SK-N-SH (cell line): ENCODE measurements at regions not wholly inside any gene's neighbourhood (a gene's known extent, or its start where the extent isn't known, plus 50 kb on each side); places are given as distances from the start of the nearest gene placed in this dataset.

Experiments
- CTCF ChIA-PET: fragments of 300-600, 350-600 bp; formaldehyde crosslinking; extraction: SDS; loops from one replicate; lab custom pipeline; 2021; lab: Yijun Ruan, JAX
- POLR2A ChIA-PET: fragments of 350-600 bp; sonication (Branson Sonifier 250); formaldehyde crosslinking; extraction: SDS; loops from one replicate; lab custom pipeline; 2020; ENCODE audit warnings: antibody characterized with exemption, inconsistent platforms; lab: Yijun Ruan, JAX
- DNase-seq: peaks from one replicate; pipeline ENCODE4 v3.0.0; 2012
- H2AFZ ChIP-seq: fragments of 200-600 bp; sonication (generic); 2 replicates; pipeline ENCODE4 v1.8.1; 2016; ENCODE audit warnings: antibody characterized with exemption, mild to moderate bottlenecking, low read depth
- H3F3A ChIP-seq: fragments of 200-600 bp; sonication (generic); replicated peaks from 2 replicates; pipeline ENCODE3; 2016; ENCODE audit warnings: antibody characterized with exemption, mild to moderate bottlenecking; ENCODE audit not compliant: insufficient read depth
- H3K27ac ChIP-seq, 2 experiments: fragments of 200-500 bp in 1 of 2; fragments of 200-600 bp in 1 of 2; sonication (Bioruptor generic) in 1 of 2; sonication (generic), shearing (Covaris generic) in 1 of 2; 2 replicates each; pipeline versions ENCODE4 v1.5.1 to v1.6.1; 2014 to 2016; ENCODE audit warnings: low read depth in 2 of 2, inconsistent platforms in 1 of 2, low read length in 1 of 2, mild to moderate bottlenecking in 1 of 2, mixed read lengths in 1 of 2
- H3K27me3 ChIP-seq: fragments of 200-600 bp; sonication (generic), shearing (Covaris generic); 2 replicates; pipeline ENCODE4 v1.6.1; 2016; ENCODE audit warnings: mixed run types; ENCODE audit not compliant: insufficient read depth
- H3K36me3 ChIP-seq, 2 experiments: fragments of 200-500 bp in 1 of 2; fragments of 200-600 bp in 1 of 2; sonication (Bioruptor generic) in 1 of 2; sonication (generic) in 1 of 2; replicated peaks in 1 of 2; 2 replicates each; pipeline versions ENCODE3 to v1.5.1; 2014 to 2016; ENCODE audit warnings: low read length in 1 of 2, mild to moderate bottlenecking in 1 of 2; ENCODE audit not compliant: insufficient read depth in 2 of 2, control insufficient read depth in 1 of 2
- H3K4me1 ChIP-seq, 2 experiments: fragments of 200-500 bp in 1 of 2; fragments of 200-600 bp in 1 of 2; sonication (Bioruptor generic) in 1 of 2; sonication (generic), shearing (Covaris generic) in 1 of 2; 2 replicates each; pipeline versions ENCODE4 v1.5.1 to v1.6.1; 2014 to 2016; ENCODE audit warnings: low read depth in 1 of 2, low read length in 1 of 2, mixed run types in 1 of 2; ENCODE audit not compliant: insufficient read depth in 2 of 2, control insufficient read depth in 1 of 2
- H3K4me2 ChIP-seq: fragments of 200-600 bp; sonication (generic), shearing (Covaris generic); 2 replicates; pipeline ENCODE4 v1.6.1; 2017; ENCODE audit warnings: mixed run types
- H3K4me3 ChIP-seq, 2 experiments: fragments of 200-500 bp in 1 of 2; fragments of 200-600 bp in 1 of 2; sonication (Bioruptor generic) in 1 of 2; sonication (generic), shearing (Covaris generic) in 1 of 2; 2 replicates each; pipeline versions ENCODE4 v1.5.1 to v1.8.1; 2014 to 2016; ENCODE audit warnings: low read depth in 2 of 2, inconsistent platforms in 1 of 2, low read length in 1 of 2, mild to moderate bottlenecking in 1 of 2, mixed read lengths in 1 of 2, moderate library complexity in 1 of 2
- H3K79me2 ChIP-seq: fragments of 200-600 bp; sonication (generic); 2 replicates; pipeline ENCODE4 v1.8.1; 2017; ENCODE audit warnings: mild to moderate bottlenecking; ENCODE audit not compliant: insufficient read depth
- H3K9ac ChIP-seq: fragments of 200-600 bp; sonication (generic); 2 replicates; pipeline ENCODE4 v1.6.1; 2017; ENCODE audit warnings: mixed run types
- H3K9me2 ChIP-seq: fragments of 200-600 bp; sonication (generic); 2 replicates; pipeline ENCODE4 v1.6.1; 2017; ENCODE audit warnings: mixed run types
- H3K9me3 ChIP-seq: fragments of 200-600 bp; sonication (generic); 2 replicates; pipeline ENCODE4 v1.6.1; 2017; ENCODE audit warnings: mixed run types, mild to moderate bottlenecking, moderate library complexity
- H4K20me1 ChIP-seq: fragments of 200-600 bp; sonication (generic); 2 replicates; pipeline ENCODE4 v1.6.1; 2017; ENCODE audit warnings: mild to moderate bottlenecking, mixed run types; ENCODE audit not compliant: insufficient read depth
- CHD2 ChIP-seq: fragments of 150-350 bp; IDR thresholded peaks from 2 replicates; pipeline ENCODE4 v1.6.1; 2018; ENCODE audit warnings: low read length; ENCODE audit not compliant: partially characterized antibody
- ELF1 ChIP-seq: IDR thresholded peaks from 2 replicates; pipeline ENCODE4 v1.4.0; 2012
- FOSL2 ChIP-seq: IDR thresholded peaks from 2 replicates; pipeline ENCODE4 v1.4.0; 2012; ENCODE audit warnings: low read depth, mild to moderate bottlenecking, moderate library complexity, borderline replicate concordance
- FOXJ3 ChIP-seq: sonication (generic); formaldehyde crosslinking; IDR thresholded peaks from 2 replicates; pipeline ENCODE4 v1.5.1; 2020; ENCODE audit warnings: mild to moderate bottlenecking, missing genetic modification reagents
- GABPA ChIP-seq: IDR thresholded peaks from 2 replicates; pipeline ENCODE4 v1.4.0; 2012; ENCODE audit warnings: low read depth, mild to moderate bottlenecking
- MEF2A ChIP-seq: IDR thresholded peaks from 2 replicates; pipeline ENCODE4 v1.4.0; 2012; ENCODE audit warnings: low read depth, borderline replicate concordance
- MXI1 ChIP-seq: IDR thresholded peaks from 2 replicates; pipeline ENCODE4 v1.6.1; 2012; ENCODE audit warnings: mild to moderate bottlenecking, low read depth, low read length, improper control_type of control experiment
- NFIC ChIP-seq: IDR thresholded peaks from 2 replicates; pipeline ENCODE4 v1.4.0; 2012; ENCODE audit warnings: borderline replicate concordance
- NRF1 ChIP-seq: IDR thresholded peaks from 2 replicates; pipeline ENCODE4 v1.6.1; 2012; ENCODE audit warnings: low read depth, mild to moderate bottlenecking, low read length
- POLR2AphosphoS5 ChIP-seq: IDR thresholded peaks from 2 replicates; pipeline ENCODE4 v1.6.1; 2012; ENCODE audit warnings: low read depth, low read length
- RAD21 ChIP-seq: IDR thresholded peaks from 2 replicates; pipeline ENCODE4 v1.6.1; 2012; ENCODE audit warnings: mild to moderate bottlenecking, low read length
- RCOR1 ChIP-seq: fragments of 150-350 bp; IDR thresholded peaks from 2 replicates; pipeline ENCODE4 v1.6.1; 2017; ENCODE audit warnings: antibody characterized with exemption, low read length
- RFX5 ChIP-seq: IDR thresholded peaks from 2 replicates; pipeline ENCODE4 v1.6.1; 2012; ENCODE audit warnings: mild to moderate bottlenecking, improper control_type of control experiment, low read length
- RXRA ChIP-seq: IDR thresholded peaks from 2 replicates; pipeline ENCODE4 v1.4.0; 2012; ENCODE audit warnings: low read depth, mild to moderate bottlenecking, borderline replicate concordance
- SIN3A ChIP-seq: IDR thresholded peaks from 2 replicates; pipeline ENCODE4 v1.6.1; 2012; ENCODE audit warnings: low read depth, mild to moderate bottlenecking, low read length, moderate library complexity, borderline replicate concordance
- SMC3 ChIP-seq: IDR thresholded peaks from 2 replicates; pipeline ENCODE4 v1.6.1; 2012; ENCODE audit warnings: low read depth, low read length, improper control_type of control experiment
- TCF12 ChIP-seq: IDR thresholded peaks from 2 replicates; pipeline ENCODE4 v1.4.0; 2012
- TEAD4 ChIP-seq: IDR thresholded peaks from 2 replicates; pipeline ENCODE4 v1.4.0; 2012; ENCODE audit warnings: mild to moderate bottlenecking, borderline replicate concordance; ENCODE audit not compliant: insufficient read depth
- USF2 ChIP-seq: fragments of 150-350 bp; IDR thresholded peaks from 2 replicates; pipeline ENCODE4 v1.6.1; 2017; ENCODE audit warnings: antibody characterized with exemption, low read length, low read depth, borderline replicate concordance
- YY1 ChIP-seq: IDR thresholded peaks from 2 replicates; pipeline ENCODE4 v1.4.0; 2012; ENCODE audit warnings: low read depth, mild to moderate bottlenecking
- ZBTB33 ChIP-seq: IDR thresholded peaks from 2 replicates; pipeline ENCODE4 v1.4.0; 2012; ENCODE audit warnings: low read depth, borderline replicate concordance
- WGBS: methylation state at CpG from one replicate; pipeline ENCODE4 v1.1.6; 2017; ENCODE audit warnings: low lambda C conversion rate; 5-methylcytosine and 5-hydroxymethylcytosine counted together
- TF ChIP-seq, protein P1 (sequence below): IDR thresholded peaks from 2 replicates; pipeline ENCODE4 v1.4.0; 2012; ENCODE audit warnings: low read depth
- TF ChIP-seq, protein P2 (sequence below): IDR thresholded peaks from 2 replicates; pipeline ENCODE4; 2012

DNA sequence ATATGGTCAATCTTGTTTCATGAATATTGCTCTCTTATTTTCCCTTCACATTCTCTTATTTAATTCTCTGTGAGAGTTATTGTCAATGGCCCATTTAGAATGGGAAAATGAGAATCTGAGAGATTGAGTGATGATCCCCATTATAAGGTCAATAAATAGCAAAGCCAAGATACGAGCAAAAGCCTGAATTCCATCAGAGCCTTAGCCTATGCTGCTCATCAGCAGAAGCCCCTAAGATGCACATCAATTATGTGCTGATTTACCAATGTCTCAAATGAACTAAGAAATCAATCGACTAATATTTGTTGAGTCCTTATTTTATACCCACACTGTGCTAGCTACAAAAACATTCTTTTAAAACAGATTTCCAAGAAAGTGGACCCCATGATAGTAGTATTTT lies 330.8 kb upstream of the DDI1 start:
- Histone ChIP-seq H3K27me3 (no peaks in the 10 kb centered on the region), H3K4me1 (peaks cover 4 to 7% of the 10 kb centered on the region in 2 experiments; a peak in 2 of 4 replicates), H3K4me3 (no peak overlapping the region), H3K9me3 (no peaks in the 10 kb centered on the region), H3K9me2 (no peaks in the 10 kb centered on the region), H4K20me1 (no peaks in the 10 kb centered on the region), H3K79me2 (no peaks in the 10 kb centered on the region), H3K27ac (no peak overlapping the region), H3F3A (peaks cover 4% of the 10 kb centered on the region), H3K36me3 (no peaks in the 10 kb centered on the region), H3K9ac (no peak overlapping the region), H2AFZ (no peak overlapping the region), H3K4me2 (no peak overlapping the region)
- 86% methylated on average over 2 of the region's 2 CpGs for WGBS
- POLR2A ChIA-PET = no interaction called here
- TF ChIP-seq NFIC (no peak), FOSL2 (no peak), ELF1 (no peak), GABPA (no peak), NRF1 (no peak), TCF12 (no peak), SIN3A (no peak), TEAD4 (no peak), ZBTB33 (no peak), RAD21 (no peak), FOXJ3 (no peak)
- no peak for DNase-seq
- CTCF ChIA-PET = interaction anchor here (2.6 kb wide), 1 partner anchor 23 kb away, joined by 7 read pairs; no protein-coding TSS in a partner anchor

- ChIA-PET POLR2A (no interaction called here), CTCF (no interaction called here)
- peaks cover 10% of the 10 kb centered on the region for H3F3A ChIP-seq
These were observed 327.1 kb upstream of the DDI1 start for GRCh38 chr11:103709371-103709770.

More at GRCh38 chr11:103709371-103709770, 327.1 kb upstream of the DDI1 start:
- Histone ChIP-seq H4K20me1 (no peaks in the 10 kb centered on the region), H2AFZ (no peak overlapping the region), H3K79me2 (no peaks in the 10 kb centered on the region), H3K27me3 (no peaks in the 10 kb centered on the region), H3K9me2 (no peaks in the 10 kb centered on the region), H3K9me3 (no peaks in the 10 kb centered on the region), H3K9ac (no peak overlapping the region), H3K4me1 (0 out of 4 replicates have a peak, but pooled peaks cover 0 to 5% of the 10 kb centered on the region in 2 experiments), H3K36me3 (no peaks in the 10 kb centered on the region), H3K4me2 (no peak overlapping the region), H3K4me3 (no peak overlapping the region), H3K27ac (no peak overlapping the region)
- 53% methylated on average over 2 of the region's 2 CpGs for WGBS
- no peak for DNase-seq
- TF ChIP-seq RFX5 (no peak), RAD21 (no peak), RXRA (no peak), MEF2A (no peak), YY1 (no peak), MXI1 (no peak), RCOR1 (no peak), CHD2 (no peak), NFIC (no peak), SMC3 (no peak), POLR2AphosphoS5 (no peak), NRF1 (no peak), USF2 (no peak)
- TF ChIP-seq, protein P1, sequence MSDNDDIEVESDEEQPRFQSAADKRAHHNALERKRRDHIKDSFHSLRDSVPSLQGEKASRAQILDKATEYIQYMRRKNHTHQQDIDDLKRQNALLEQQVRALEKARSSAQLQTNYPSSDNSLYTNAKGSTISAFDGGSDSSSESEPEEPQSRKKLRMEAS = no peak
- TF ChIP-seq, protein P2, sequence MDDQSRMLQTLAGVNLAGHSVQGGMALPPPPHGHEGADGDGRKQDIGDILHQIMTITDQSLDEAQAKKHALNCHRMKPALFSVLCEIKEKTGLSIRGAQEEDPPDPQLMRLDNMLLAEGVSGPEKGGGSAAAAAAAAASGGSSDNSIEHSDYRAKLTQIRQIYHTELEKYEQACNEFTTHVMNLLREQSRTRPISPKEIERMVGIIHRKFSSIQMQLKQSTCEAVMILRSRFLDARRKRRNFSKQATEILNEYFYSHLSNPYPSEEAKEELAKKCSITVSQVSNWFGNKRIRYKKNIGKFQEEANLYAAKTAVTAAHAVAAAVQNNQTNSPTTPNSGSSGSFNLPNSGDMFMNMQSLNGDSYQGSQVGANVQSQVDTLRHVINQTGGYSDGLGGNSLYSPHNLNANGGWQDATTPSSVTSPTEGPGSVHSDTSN = no peak
